ENCODE measurements at regions not wholly inside any gene's neighbourhood (a gene's known extent, or its start where the extent isn't known, plus 50 kb on each side); places are given as distances from the start of the nearest gene placed in this dataset.
"Not testable (repeated sequence)": the region's sequence is repeated elsewhere in the genome, so short reads cannot be mapped to it uniquely, and the experiment has no call there.

DNA sequence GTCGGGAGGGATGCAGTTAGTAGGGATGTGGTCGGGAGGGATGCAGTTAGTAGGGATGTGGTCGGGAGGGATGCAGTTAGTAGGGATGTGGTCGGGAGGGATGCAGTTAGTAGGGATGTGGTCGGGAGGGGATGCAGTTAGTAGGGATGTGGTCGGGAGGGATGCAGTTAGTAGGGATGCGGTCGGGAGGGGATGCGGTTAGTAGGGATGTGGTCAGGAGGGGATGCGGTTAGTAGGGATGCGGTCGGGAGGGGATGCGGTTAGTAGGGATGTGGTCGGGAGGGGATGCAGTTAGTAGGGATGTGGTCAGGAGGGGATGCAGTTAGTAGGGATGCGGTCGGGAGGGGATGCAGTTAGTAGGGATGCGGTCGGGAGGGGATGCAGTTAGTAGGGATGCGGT is 96.2 kb downstream of the BDH1 start:
- DNase-seq: not testable (repeated sequence)

- DNase-seq: no peak
Measured at GRCh38 chr3:197458906-197459470, 96.8 kb downstream of the BDH1 start.

DNA sequence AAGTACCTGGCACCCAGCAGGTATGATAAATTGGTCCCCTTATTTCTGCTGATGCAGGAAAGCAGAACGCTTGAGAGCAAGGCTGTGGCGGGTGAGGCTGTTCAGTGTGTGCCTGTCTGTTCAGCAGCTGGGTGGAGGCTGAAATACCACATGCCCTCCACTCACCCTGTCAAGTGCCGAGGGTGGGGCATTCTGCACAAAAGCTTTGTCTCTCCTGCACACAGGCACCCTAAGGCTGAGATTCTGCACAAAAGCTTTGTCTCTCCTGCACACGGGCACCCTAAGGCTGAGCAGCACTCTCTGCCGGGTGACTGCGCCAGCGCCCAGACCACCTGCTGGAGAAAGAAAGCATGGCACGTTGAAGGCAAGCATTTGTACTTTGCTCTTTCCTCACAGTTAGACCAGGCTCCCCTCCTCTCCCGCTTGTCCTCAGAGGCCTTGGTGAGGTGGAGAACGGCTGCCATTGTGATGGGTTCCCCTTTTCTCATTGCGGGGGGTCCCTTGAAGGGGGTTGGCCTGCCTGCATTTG is 97.5 kb downstream of the BDH1 start:
- no peak for DNase-seq

DNA sequence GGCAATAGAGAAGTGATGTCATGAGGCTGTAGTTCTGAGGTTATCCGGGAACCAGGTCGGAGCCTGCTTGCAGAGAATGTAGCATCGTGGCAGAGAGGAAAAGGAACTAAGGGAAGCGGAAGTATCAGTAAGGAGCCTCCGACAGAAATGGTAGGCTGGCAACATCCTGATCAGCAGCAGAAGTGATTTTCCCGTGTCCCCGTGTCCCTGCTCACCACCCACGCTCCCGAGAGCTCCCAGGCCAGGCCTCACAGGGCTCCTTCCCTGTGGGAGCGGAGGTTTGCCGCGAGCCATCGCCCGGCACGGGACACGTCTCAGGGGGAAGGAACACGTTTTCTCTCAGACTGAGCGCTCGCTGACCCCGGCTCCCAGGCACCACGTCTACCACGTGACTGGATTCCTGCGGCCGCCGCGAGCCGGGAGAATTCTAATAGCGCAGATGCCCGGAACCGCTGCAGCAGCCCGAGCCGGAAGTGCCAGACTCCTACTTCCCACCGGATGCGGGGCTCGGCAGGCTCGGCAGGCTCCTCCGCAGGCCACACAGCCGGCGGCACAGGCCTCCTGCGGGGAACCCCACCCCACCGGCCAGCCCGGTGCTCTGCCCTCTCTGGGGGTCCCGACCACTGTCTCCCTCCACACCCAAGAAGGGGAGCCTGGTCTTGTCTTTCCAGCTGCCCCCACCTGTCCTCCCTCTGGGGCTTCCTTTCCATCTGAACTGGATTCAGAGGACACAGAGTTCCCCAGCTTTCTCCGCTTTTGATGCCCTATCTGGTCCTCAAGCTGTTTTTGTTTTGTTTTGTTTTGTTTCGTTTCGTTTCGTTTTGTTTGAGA is 99.3 kb downstream of the BDH1 start:
- no peak for DNase-seq

DNA sequence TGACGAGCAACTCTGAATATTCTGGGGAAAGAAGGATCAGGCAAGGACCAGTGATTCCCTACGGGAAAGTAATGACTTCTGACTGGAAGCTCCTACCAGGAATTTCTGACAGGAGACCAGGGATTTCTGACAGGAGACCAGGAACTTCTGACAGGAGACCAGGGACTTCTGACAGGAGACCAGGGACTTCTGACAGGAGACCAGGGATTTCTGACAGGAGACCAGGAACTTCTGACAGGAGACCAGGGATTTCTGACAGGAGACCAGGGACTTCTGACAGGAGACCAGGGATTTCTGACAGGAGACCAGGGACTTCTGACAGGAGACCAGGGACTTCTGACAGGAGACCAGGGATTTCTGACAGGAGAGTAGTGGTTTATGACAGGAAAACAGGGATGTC is 100.9 kb downstream of the BDH1 start:
- not testable (repeated sequence) for DNase-seq

- peak; percentile 27 for DNase-seq
Measured at GRCh38 chr3:197454014-197454413, 101.8 kb downstream of the BDH1 start.

DNA sequence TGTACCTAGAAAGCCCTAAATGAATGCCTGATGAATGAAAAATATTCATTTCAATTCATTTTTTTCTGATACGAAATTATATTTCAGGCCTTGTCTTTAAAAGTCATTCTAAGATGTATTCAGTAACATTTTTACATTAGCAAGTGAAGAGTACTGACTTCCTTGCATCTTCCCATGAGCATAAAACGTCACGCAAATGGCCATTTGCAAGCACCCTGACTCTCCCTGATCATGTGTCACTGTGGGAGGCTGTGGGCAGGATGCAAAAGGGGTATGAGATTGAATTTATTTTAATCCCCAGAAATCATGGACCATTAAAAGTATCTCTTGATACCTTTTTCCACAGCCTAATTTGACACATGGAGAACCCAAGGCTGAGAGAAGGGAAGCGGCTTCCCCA is 105.0 kb downstream of the BDH1 start:
- DNase-seq: no peak

GRCh38 chr3:197450308-197450707 is 105.5 kb downstream of the BDH1 start:
- DNase-seq: no peak

DNA sequence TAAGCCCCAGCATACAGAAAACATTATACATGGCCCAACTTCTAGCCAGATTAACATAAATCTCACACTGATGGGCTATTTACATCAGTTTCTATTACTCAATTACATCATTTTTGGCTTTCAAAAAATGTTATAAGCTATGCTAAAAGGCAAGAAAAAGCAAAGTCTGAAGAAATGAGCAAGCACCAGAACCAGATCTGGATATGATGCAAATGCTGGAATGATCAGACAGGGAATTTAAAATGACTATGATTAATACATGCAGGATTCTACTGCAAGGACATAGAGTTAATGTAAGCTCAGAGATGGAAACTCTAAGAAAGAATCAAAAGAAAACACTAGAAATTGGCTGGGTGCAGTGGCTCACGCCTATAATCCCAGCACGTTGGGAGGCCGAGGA is 106.6 kb downstream of the BDH1 start:
- DNase-seq: not testable (repeated sequence)

GRCh38 chr3:197447781-197448180 is 108.0 kb downstream of the BDH1 start:
- peak; percentile 64 for DNase-seq

DNA sequence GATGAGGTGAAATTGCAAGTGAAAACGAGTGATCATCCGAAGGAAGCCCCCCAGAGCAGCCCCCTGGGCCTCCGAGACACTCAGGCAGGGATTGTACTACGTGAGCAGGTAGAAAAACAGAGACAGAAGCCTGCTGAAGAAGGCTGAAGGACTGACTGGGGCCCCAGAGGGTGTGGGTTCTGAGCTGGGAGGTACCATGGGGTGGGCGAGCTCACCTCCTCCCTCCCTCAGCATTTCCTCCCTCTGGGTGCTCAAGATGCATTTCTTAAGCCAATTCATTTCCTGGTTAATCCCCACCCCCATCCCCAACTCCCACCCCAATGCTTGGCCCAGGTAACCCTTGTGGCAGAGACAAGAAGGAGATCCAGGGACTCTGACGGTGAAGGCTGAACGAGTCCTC is 108.7 kb downstream of the BDH1 start:
- no peak for DNase-seq

- DNase-seq: no peak
Measured at GRCh38 chr3:197446700-197447056, 109.1 kb downstream of the BDH1 start.

DNA sequence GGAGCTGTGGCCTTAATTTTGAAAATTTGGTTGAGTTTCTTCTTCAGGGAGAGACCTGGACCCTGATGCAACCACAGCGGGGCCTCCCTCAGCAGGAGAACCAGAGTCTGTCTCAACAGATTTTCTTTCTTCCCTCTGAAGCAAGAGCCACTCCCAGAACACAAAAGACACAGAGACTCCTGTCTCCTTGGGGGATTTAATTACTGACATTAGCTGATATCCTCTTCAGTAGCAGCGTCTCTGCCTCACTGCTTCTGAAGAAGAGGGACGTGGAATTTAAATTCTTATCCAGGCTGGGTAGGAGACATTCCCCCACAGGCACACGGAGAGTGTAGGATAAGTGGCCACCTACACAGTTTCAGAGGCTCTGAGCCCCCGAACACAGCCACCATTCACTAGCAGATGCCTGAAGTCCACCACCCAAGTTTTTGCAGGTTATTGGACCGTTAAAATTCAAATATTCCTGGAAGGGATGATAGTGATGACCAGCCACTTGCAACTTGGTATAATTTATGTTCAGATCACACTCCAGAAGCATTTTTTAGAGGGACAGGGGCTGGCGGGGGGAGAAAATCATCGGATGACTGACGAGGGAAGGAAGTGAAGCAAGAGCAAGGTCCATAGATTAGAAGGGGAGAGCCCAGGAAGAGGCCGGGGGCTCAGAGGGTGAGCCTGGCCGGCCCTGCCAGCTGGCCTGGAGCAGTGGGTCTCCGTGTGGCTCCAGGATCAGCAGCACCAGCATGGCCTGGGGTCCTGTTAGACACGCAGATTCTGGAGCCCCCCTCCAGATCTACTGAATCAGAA is 109.7 kb downstream of the BDH1 start:
- no peak for DNase-seq

- no peak for DNase-seq
Measured at GRCh38 chr3:197444793-197445379, 110.9 kb downstream of the BDH1 start.

- no peak for DNase-seq
Measured at GRCh38 chr3:197443506-197443905, 112.3 kb downstream of the BDH1 start.

DNA sequence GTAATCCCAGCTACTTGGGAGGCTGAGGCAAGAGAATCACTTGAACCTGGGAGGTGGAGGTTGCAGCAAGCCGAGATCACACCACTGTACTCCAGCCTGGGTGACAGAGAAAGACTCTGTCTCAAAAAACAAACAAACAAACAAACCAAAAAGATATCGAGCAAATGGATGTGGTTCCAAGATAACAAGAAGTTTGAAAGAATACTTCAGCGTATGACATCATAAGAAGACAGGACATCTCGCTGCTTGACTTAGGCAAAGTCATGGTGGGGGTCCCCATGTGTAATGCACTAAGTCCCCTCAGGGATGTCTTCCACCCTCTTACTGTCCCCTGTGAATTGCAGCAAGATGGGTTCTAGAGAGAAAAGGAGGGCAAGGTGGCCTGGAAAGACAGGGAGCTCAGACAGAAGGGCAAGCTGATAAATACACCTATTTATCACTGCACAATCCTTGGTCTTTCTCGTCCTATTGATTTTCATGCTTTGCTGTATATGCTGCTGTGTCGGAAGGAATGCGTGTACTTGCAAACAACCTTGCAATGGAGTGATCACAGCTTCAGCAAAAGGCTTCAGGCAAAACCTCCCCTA is 115.0 kb downstream of the BDH1 start:
- DNase-seq: no peak

- no peak for DNase-seq
Measured at GRCh38 chr3:197438906-197439305, 116.9 kb downstream of the BDH1 start.

DNA sequence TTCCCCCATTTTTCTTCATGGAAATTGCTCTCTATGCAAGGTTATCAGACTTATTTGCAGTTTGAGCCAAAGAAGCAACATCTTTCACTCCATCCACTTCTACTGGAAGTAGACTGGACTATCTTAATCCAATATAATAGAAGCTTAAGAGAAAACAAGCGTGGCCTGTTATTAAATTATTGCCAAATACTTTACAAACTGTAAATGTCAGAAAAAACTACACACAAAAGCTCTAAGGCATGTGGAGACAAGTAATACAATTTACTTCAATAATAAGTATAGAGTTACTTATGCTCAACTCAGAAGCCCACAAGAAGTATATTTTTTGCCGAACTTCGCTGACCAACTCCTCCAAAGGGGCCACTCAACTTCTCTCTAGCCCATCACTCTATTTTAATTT is 120.3 kb downstream of the BDH1 start:
- no peak for DNase-seq

DNA sequence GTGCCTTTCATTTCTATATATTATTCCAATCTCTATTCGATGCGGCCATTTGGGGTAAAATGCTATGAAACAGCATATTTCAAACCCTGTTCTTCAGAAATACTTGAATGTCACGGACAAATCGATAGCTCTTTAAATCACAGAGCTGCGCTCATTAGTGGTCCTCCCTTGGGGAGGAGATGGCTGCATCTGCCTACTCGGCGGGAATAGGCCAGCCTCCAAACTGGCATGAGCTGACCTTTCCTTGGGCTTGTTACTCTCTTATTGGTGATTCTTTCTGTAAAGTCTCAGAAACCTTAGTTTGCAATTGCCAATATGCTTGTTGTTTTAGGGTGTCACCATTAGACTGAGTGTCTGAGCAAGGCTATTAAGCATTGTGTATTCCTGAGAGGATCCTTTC is 120.9 kb downstream of the BDH1 start:
- no peak for DNase-seq

- no peak for DNase-seq
Measured at GRCh38 chr3:197432384-197433127, 123.2 kb downstream of the BDH1 start.

- DNase-seq: no peak
Measured at GRCh38 chr3:197431346-197431910, 124.3 kb downstream of the BDH1 start.

GRCh38 chr3:197430934-197431333 is 124.8 kb downstream of the BDH1 start:
- peak; percentile 30 for DNase-seq
